ENCODE measurements at regions not wholly inside any gene's neighbourhood (a gene's known extent, or its start where the extent isn't known, plus 50 kb on each side); places are given as distances from the start of the nearest gene placed in this dataset.

- no peak for TF ChIP-seq CREB1 (IDR thresholded peaks at IDR 0.05; ENCODE audit: low read depth)
- TF ChIP-seq EP300 (IDR thresholded peaks at IDR 0.05; ENCODE audit: borderline replicate concordance), result no peak
- TF ChIP-seq CEBPB (IDR thresholded peaks at IDR 0.05), result no peak
- TF ChIP-seq RAD21 (IDR thresholded peaks at IDR 0.05; ENCODE audit: low read depth), result no peak
Measured at GRCh38 chr7:13727279-13727678, 262.2 kb downstream of the ETV1 start.
